HK-2 (cell line): ENCODE measurements at regions not wholly inside any gene's neighbourhood (a gene's known extent, or its start where the extent isn't known, plus 50 kb on each side); places are given as distances from the start of the nearest gene placed in this dataset.
A peak's percentile ranks its signal among the peaks of the same experiment; 100 is the strongest.

Source experiments
- DNase-seq: peaks from one replicate; pipeline ENCODE4 v3.0.0-alpha.2; 2018; ENCODE audit not compliant: unreplicated experiment

- no peak for DNase-seq
Observed at GRCh38 chr16:7097518-7097917, 235.1 kb upstream of the RBFOX1 start.

GRCh38 chr16:7093511-7093910, 239.1 kb upstream of the RBFOX1 start:
- no peak for DNase-seq

GRCh38 chr16:7090628-7091115, 242.0 kb upstream of the RBFOX1 start:
- DNase-seq, result no peak

- DNase-seq, result no peak
Observed at GRCh38 chr16:7089751-7090150, 242.9 kb upstream of the RBFOX1 start.

- DNase-seq, result no peak
Observed at GRCh38 chr16:7088711-7089110, 243.9 kb upstream of the RBFOX1 start.

- no peak for DNase-seq
Observed at GRCh38 chr16:7086822-7087616, 245.6 kb upstream of the RBFOX1 start.

GRCh38 chr16:7085776-7086175, 246.9 kb upstream of the RBFOX1 start:
- DNase-seq, result no peak

GRCh38 chr16:7083096-7083495, 249.5 kb upstream of the RBFOX1 start:
- DNase-seq, result no peak

GRCh38 chr16:7077636-7078035, 255.0 kb upstream of the RBFOX1 start:
- no peak for DNase-seq

- DNase-seq, result no peak
Observed at GRCh38 chr16:7074715-7075114, 257.9 kb upstream of the RBFOX1 start.

GRCh38 chr16:7057458-7057857, 275.2 kb upstream of the RBFOX1 start:
- no peak for DNase-seq

GRCh38 chr16:7055443-7055842, 277.2 kb upstream of the RBFOX1 start:
- no peak for DNase-seq

- DNase-seq, result no peak
Observed at GRCh38 chr16:7051591-7052349, 280.9 kb upstream of the RBFOX1 start.

GRCh38 chr16:7044331-7044730, 288.3 kb upstream of the RBFOX1 start:
- DNase-seq, result no peak

- no peak for DNase-seq
Observed at GRCh38 chr16:7038475-7038874, 294.2 kb upstream of the RBFOX1 start.

- DNase-seq, result no peak
Observed at GRCh38 chr16:7037495-7037894, 295.1 kb upstream of the RBFOX1 start.

- DNase-seq, result no peak
Observed at GRCh38 chr16:7031031-7031430, 301.6 kb upstream of the RBFOX1 start.

GRCh38 chr16:7027401-7027800, 305.2 kb upstream of the RBFOX1 start:
- DNase-seq, result no peak

GRCh38 chr16:7026639-7027038, 306.0 kb upstream of the RBFOX1 start:
- DNase-seq, result no peak

- DNase-seq, result peak; percentile 67
Observed at GRCh38 chr16:7025616-7026190, 306.9 kb upstream of the RBFOX1 start.

GRCh38 chr16:7021653-7022275, 310.9 kb upstream of the RBFOX1 start:
- DNase-seq, result no peak

- DNase-seq, result no peak
Observed at GRCh38 chr16:7017006-7017662, 315.5 kb upstream of the RBFOX1 start.
